CD4-positive, alpha-beta T cell (primary cell): ENCODE measurements at regions not wholly inside any gene's neighbourhood (a gene's known extent, or its start where the extent isn't known, plus 50 kb on each side); places are given as distances from the start of the nearest gene placed in this dataset.

Experiments
- ATAC-seq: fragments of 200-7000 bp; cut with Tn5 transposase; one replicate; pipeline ENCODE4 v1.10.0; 2022; ENCODE audit warnings: mild to moderate bottlenecking; ENCODE audit not compliant: poor library complexity
- CTCF ChIA-PET: fragments of 350-600 bp; sonication (Branson Sonifier 250); formaldehyde crosslinking; loops from one replicate; lab custom pipeline; 2021; ENCODE audit warnings: antibody characterized with exemption, inconsistent platforms; lab: Charles Lee
- POLR2A ChIA-PET: fragments of 350-600 bp; sonication (Branson Sonifier 250); formaldehyde crosslinking; loops from one replicate; lab custom pipeline; 2021; ENCODE audit warnings: antibody characterized with exemption, inconsistent platforms; lab: Charles Lee
- DNase-seq, 14 experiments: peaks; one replicate each; pipeline ENCODE4 v3.0.0-alpha.2; 2013 to 2020; ENCODE audit warnings: mixed read lengths in 2 of 14
- H3K27ac ChIP-seq, 2 donors: one replicate each; pipeline versions ENCODE4 v1.5.1 to v1.7.0; 2013; ENCODE audit warnings: low read length in 2 of 2, low read depth in 1 of 2, mild to moderate bottlenecking in 1 of 2
- H3K27me3 ChIP-seq, 2 experiments: 1 replicate in 1 of 2; 2 replicates in 1 of 2; pipeline versions ENCODE4 v1.6.1 to v1.7.0; 2013; ENCODE audit warnings: low read length in 2 of 2, control low read depth in 1 of 2, mild to moderate bottlenecking in 1 of 2, moderate library complexity in 1 of 2; ENCODE audit not compliant: insufficient read depth in 2 of 2, control insufficient read depth in 1 of 2
- H3K36me3 ChIP-seq: one replicate; pipeline ENCODE4 v1.6.1; 2013; ENCODE audit warnings: low read length, control low read depth; ENCODE audit not compliant: insufficient read depth
- H3K4me1 ChIP-seq: one replicate; pipeline ENCODE4 v1.6.1; 2013; ENCODE audit warnings: low read length, control low read depth; ENCODE audit not compliant: insufficient read depth
- H3K4me3 ChIP-seq: one replicate; pipeline ENCODE4 v1.5.1; 2013; ENCODE audit warnings: mild to moderate bottlenecking, low read length, moderate library complexity
- H3K9me3 ChIP-seq, 2 experiments: 1 replicate in 1 of 2; 2 replicates in 1 of 2; pipeline versions ENCODE4 v1.6.1 to v1.7.0; 2013; ENCODE audit warnings: low read length in 2 of 2, mild to moderate bottlenecking in 2 of 2, control low read depth in 1 of 2, moderate library complexity in 1 of 2; ENCODE audit not compliant: control insufficient read depth in 1 of 2, insufficient read depth in 1 of 2
- H3K27ac Mint-ChIP-seq: one replicate; pipeline ENCODE4 v1.8.0; 2020; ENCODE audit warnings: mixed read lengths
- H3K27me3 Mint-ChIP-seq: one replicate; pipeline ENCODE4 v1.8.0; 2021; ENCODE audit warnings: mixed read lengths
- H3K36me3 Mint-ChIP-seq: one replicate; pipeline ENCODE4 v1.8.0; 2021; ENCODE audit warnings: low read depth, mixed read lengths
- H3K4me1 Mint-ChIP-seq: one replicate; pipeline ENCODE4 v1.8.0; 2021; ENCODE audit warnings: low read depth, mixed read lengths
- H3K4me3 Mint-ChIP-seq: one replicate; pipeline ENCODE4 v1.8.0; 2020; ENCODE audit warnings: mild to moderate bottlenecking, mixed read lengths
- H3K9me3 Mint-ChIP-seq: one replicate; pipeline ENCODE4 v1.8.0; 2020; ENCODE audit warnings: mixed read lengths
- intact Hi-C, 2 experiments: fragments of 100-400 bp; cut with DNase I in 1 of 2; cut with micrococcal nuclease in 1 of 2; formaldehyde crosslinking; loops; one replicate each; pipeline versions ENCODE4 v1.15.1 to v1.9.0; 2023 to 2025; cut with DNase I, micrococcal nuclease
- TF ChIP-seq, protein P1 (sequence below): fragments of 200-600 bp; IDR thresholded peaks from one replicate; pipeline ENCODE4 v1.8.0; 2022; ENCODE audit warnings: antibody characterized with exemption, mild to moderate bottlenecking

DNA sequence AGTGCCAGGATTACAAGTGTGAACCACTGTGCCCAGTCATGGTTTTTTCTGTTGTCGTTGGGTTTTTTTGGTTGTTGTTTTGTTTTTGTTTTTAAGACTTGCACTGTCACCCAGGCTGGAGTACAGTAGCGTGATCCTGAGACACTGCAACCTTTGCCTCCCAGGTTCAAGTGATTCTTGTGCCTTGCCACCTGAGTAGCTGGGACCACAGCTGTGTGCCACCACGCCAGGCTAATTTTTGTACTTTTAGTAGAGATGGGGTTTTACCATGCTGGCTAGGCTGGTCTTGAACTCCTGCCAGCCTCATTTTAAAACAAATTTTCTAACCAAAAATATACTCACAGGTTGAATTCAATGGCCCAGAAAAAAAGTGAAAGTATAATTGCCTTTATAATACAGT lies 174.1 kb downstream of the AHR start:
- H3K4me3 ChIP-seq, result no peak overlapping the region
- Mint-ChIP-seq H3K4me1 (no peaks in the 10 kb centered on the region), H3K27ac (no peak overlapping the region), H3K4me3 (no peak overlapping the region), H3K9me3 (no peaks in the 10 kb centered on the region), H3K27me3 (no peaks in the 10 kb centered on the region), H3K36me3 (no peaks in the 10 kb centered on the region)
- intact Hi-C loops, result no loop called here
- TF ChIP-seq, protein P1, sequence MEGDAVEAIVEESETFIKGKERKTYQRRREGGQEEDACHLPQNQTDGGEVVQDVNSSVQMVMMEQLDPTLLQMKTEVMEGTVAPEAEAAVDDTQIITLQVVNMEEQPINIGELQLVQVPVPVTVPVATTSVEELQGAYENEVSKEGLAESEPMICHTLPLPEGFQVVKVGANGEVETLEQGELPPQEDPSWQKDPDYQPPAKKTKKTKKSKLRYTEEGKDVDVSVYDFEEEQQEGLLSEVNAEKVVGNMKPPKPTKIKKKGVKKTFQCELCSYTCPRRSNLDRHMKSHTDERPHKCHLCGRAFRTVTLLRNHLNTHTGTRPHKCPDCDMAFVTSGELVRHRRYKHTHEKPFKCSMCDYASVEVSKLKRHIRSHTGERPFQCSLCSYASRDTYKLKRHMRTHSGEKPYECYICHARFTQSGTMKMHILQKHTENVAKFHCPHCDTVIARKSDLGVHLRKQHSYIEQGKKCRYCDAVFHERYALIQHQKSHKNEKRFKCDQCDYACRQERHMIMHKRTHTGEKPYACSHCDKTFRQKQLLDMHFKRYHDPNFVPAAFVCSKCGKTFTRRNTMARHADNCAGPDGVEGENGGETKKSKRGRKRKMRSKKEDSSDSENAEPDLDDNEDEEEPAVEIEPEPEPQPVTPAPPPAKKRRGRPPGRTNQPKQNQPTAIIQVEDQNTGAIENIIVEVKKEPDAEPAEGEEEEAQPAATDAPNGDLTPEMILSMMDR, result no peak
- no peaks in the 10 kb centered on the region for H3K9me3 ChIP-seq
- no peaks in the 10 kb centered on the region for H3K4me1 ChIP-seq
- no peak overlapping the region for H3K27ac ChIP-seq
- no peak for ATAC-seq
- H3K36me3 ChIP-seq, result no peaks in the 10 kb centered on the region
- no peaks in the 10 kb centered on the region for H3K27me3 ChIP-seq
- DNase-seq, result no peak
- ChIA-PET POLR2A (no interaction called here), CTCF (no interaction called here)

GRCh38 chr7:17472939-17473338 lies 174.5 kb downstream of the AHR start:
- Mint-ChIP-seq H3K9me3 (no peaks in the 10 kb centered on the region), H3K27ac (no peak overlapping the region), H3K4me1 (no peaks in the 10 kb centered on the region), H3K4me3 (no peak overlapping the region), H3K36me3 (no peaks in the 10 kb centered on the region), H3K27me3 (no peaks in the 10 kb centered on the region)
- TF ChIP-seq, protein P1, result no peak
- ATAC-seq (no peak), DNase-seq (no peak)
- intact Hi-C loops, result no loop called here
- Histone ChIP-seq H3K27me3 (no peaks in the 10 kb centered on the region), H3K27ac (no peak overlapping the region), H3K4me1 (no peaks in the 10 kb centered on the region), H3K4me3 (no peak overlapping the region), H3K9me3 (no peaks in the 10 kb centered on the region), H3K36me3 (no peaks in the 10 kb centered on the region)
- CTCF ChIA-PET, result no interaction called here
- POLR2A ChIA-PET, result no interaction called here

- Mint-ChIP-seq H3K36me3 (no peaks in the 10 kb centered on the region), H3K4me1 (no peaks in the 10 kb centered on the region), H3K4me3 (no peak overlapping the region), H3K27me3 (no peaks in the 10 kb centered on the region), H3K9me3 (no peaks in the 10 kb centered on the region), H3K27ac (no peak overlapping the region)
- H3K27me3 ChIP-seq, result no peaks in the 10 kb centered on the region
- H3K36me3 ChIP-seq, result no peaks in the 10 kb centered on the region
- ChIA-PET POLR2A (no interaction called here), CTCF (interaction anchor here (0.5 kb wide), 1 partner anchor 656 kb away, joined by 3 read pairs; no protein-coding TSS in a partner anchor)
- no peak overlapping the region for H3K4me3 ChIP-seq
- TF ChIP-seq, protein P1, result no peak
- ATAC-seq, result no peak
- intact Hi-C loops, result no loop called here
- no peaks in the 10 kb centered on the region for H3K9me3 ChIP-seq
- no peaks in the 10 kb centered on the region for H3K4me1 ChIP-seq
- DNase-seq, result no peak
- no peak overlapping the region for H3K27ac ChIP-seq
Measured at GRCh38 chr7:17474724-17475344, 176.4 kb downstream of the AHR start.
